Testis (tissue), 2 donors: ENCODE measurements at regions not wholly inside any gene's neighbourhood (a gene's known extent, or its start where the extent isn't known, plus 50 kb on each side); places are given as distances from the start of the nearest gene placed in this dataset.

Experiments used
- DNase-seq: peaks from one replicate; pipeline ENCODE4 v3.0.0-alpha.2; 2019
- H3K27ac ChIP-seq, 2 donors: fragments of 200-600 bp; sonication (generic); one replicate each; pipeline ENCODE4 v1.5.1; 2019
- H3K27me3 ChIP-seq: fragments of 200-600 bp; sonication (generic); one replicate; pipeline ENCODE4 v1.5.1; 2019
- H3K36me3 ChIP-seq: fragments of 200-600 bp; sonication (generic); one replicate; pipeline ENCODE4 v1.5.1; 2017; ENCODE audit warnings: low read depth; ENCODE audit errors: missing control alignments
- H3K4me1 ChIP-seq: fragments of 200-600 bp; sonication (generic); one replicate; pipeline ENCODE4 v1.5.1; 2019
- H3K4me3 ChIP-seq, 2 donors: fragments of 200-600 bp; sonication (generic); one replicate each; pipeline ENCODE4 v1.5.1; 2017 to 2019
- H3K9me3 ChIP-seq: fragments of 200-600 bp; sonication (generic); one replicate; pipeline ENCODE4 v1.5.1; 2017
- CTCF ChIP-seq, 3 experiments: fragments of 450-650 bp in 2 of 3; fragments of 200-600 bp in 1 of 3; sonication (generic) in 1 of 3; IDR thresholded peaks; one replicate each; pipeline ENCODE4 v1.5.1; 2016 to 2019; ENCODE audit warnings: antibody characterized with exemption in 3 of 3, mild to moderate bottlenecking in 2 of 3, moderate library complexity in 1 of 3
- POLR2A ChIP-seq: fragments of 450-650 bp; IDR thresholded peaks from one replicate; pipeline ENCODE4 v1.6.1; 2017; ENCODE audit warnings: antibody characterized with exemption, mild to moderate bottlenecking, moderate library complexity
- WGBS, 2 donors: methylation state at CpG; one replicate each; pipeline ENCODE4 v1.1.5; 2018; 5-methylcytosine and 5-hydroxymethylcytosine counted together
- intact Hi-C: fragments of 100-400 bp; cut with DNase I; formaldehyde crosslinking; loops from one replicate; pipeline ENCODE4 v1.15.1; 2023; ENCODE audit warnings: low total_unique reads

DNA sequence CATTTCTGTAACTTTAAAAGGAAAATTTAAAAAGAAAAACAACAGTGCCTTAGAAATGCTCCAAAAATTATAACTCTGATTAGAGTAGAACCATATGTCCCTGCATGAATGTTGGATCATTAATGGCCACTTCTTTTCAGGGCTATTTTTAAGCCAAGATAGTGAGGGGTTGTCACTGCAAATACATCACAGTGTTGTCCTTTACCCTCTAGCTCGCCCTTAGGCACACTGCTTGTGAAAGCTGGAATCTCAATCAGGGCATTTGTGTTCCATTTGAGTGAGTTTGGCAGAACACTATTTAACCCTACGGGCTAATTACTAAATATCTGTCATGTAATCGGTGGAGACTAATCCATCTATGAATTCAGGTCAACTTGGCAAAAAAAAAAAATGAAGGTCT is 212.2 kb downstream of the NHLRC3 start:
- no peaks in the 10 kb centered on the region for H3K36me3 ChIP-seq
- H3K27ac ChIP-seq = no peak overlapping the region
- DNase-seq = no peak
- TF ChIP-seq CTCF (IDR thresholded peaks at IDR 0.05) = no peak
- no peak for TF ChIP-seq POLR2A
- intact Hi-C loops = loop anchor here (10.0 kb wide), 1 partner anchor 106 kb away; no protein-coding TSS in a partner anchor
- no peaks in the 10 kb centered on the region for H3K27me3 ChIP-seq
- H3K4me3 ChIP-seq = no peak overlapping the region
- H3K9me3 ChIP-seq = no peaks in the 10 kb centered on the region
- no peaks in the 10 kb centered on the region for H3K4me1 ChIP-seq
- whole genome bisulfite sequencing, 2 donors = 51 to 55% methylated on average over 3 of the region's 3 CpGs

- intact Hi-C loops = loop anchor here (10.0 kb wide), 1 partner anchor 107 kb away; no protein-coding TSS in a partner anchor
- no peak for DNase-seq
- Histone ChIP-seq H3K4me1 (no peaks in the 10 kb centered on the region), H3K9me3 (no peaks in the 10 kb centered on the region), H3K36me3 (no peaks in the 10 kb centered on the region), H3K27ac (no peak overlapping the region), H3K27me3 (no peaks in the 10 kb centered on the region), H3K4me3 (no peak overlapping the region)
- no peak for TF ChIP-seq POLR2A
- TF ChIP-seq CTCF (IDR thresholded peaks at IDR 0.05) = no peak
- WGBS, 2 donors = 75 to 78% methylated on average over 8 of the region's 8 CpGs
Measured at GRCh38 chr13:39251340-39251739, 213.1 kb downstream of the NHLRC3 start.

GRCh38 chr13:39253774-39254173 is 215.5 kb downstream of the NHLRC3 start:
- no peaks in the 10 kb centered on the region for H3K9me3 ChIP-seq
- no peaks in the 10 kb centered on the region for H3K4me1 ChIP-seq
- H3K27ac ChIP-seq = no peak overlapping the region
- no peak overlapping the region for H3K4me3 ChIP-seq
- H3K36me3 ChIP-seq = no peaks in the 10 kb centered on the region
- intact Hi-C loops = loop anchor here (10.0 kb wide), 1 partner anchor 109 kb away; no protein-coding TSS in a partner anchor
- TF ChIP-seq POLR2A = no peak
- TF ChIP-seq CTCF (IDR thresholded peaks at IDR 0.05) = no peak
- 60 to 74% methylated on average over 3 of the region's 3 CpGs for whole genome bisulfite sequencing, 2 donors
- DNase-seq = no peak
- H3K27me3 ChIP-seq = no peaks in the 10 kb centered on the region

- H3K36me3 ChIP-seq = no peaks in the 10 kb centered on the region
- no peak overlapping the region for H3K4me3 ChIP-seq
- no peaks in the 10 kb centered on the region for H3K9me3 ChIP-seq
- DNase-seq = no peak
- TF ChIP-seq POLR2A (no peak), CTCF (IDR thresholded peaks at IDR 0.05) (no peak)
- no peaks in the 10 kb centered on the region for H3K4me1 ChIP-seq
- H3K27me3 ChIP-seq = no peaks in the 10 kb centered on the region
- WGBS, 2 donors = 58 to 68% methylated on average over 5 of the region's 5 CpGs
- intact Hi-C loops = loop anchor here (10.0 kb wide), 1 partner anchor 110 kb away; no protein-coding TSS in a partner anchor
- H3K27ac ChIP-seq = no peak overlapping the region
Measured at GRCh38 chr13:39254601-39255000, 216.3 kb downstream of the NHLRC3 start.

DNA sequence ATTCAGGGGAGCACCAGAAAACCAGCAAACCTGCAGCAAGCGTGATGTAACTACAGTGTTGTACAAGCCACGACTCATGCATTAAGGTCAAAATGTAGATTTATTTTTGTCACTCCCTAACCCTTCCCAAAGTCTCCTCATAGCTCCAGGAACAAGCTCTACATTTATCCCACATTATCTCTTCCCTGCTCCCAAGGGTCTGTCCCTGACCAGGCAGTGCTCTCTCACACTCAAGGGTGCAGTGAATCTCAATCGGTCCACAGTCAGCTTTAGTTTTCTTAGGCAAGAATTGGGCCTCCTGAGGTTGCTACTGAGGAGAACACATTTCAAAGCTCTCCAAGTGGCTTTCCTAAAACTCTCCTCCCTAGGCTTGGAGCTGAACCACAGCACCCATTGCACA is 219.4 kb downstream of the NHLRC3 start:
- 54 to 55% methylated on average over 3 of the region's 3 CpGs for WGBS, 2 donors
- no peaks in the 10 kb centered on the region for H3K36me3 ChIP-seq
- H3K4me1 ChIP-seq = no peaks in the 10 kb centered on the region
- intact Hi-C loops = loop anchor here (10.0 kb wide), 1 partner anchor 113 kb away; no protein-coding TSS in a partner anchor
- H3K27ac ChIP-seq = no peak overlapping the region
- no peak for DNase-seq
- H3K9me3 ChIP-seq = no peaks in the 10 kb centered on the region
- no peak for TF ChIP-seq POLR2A
- no peak for TF ChIP-seq CTCF (IDR thresholded peaks at IDR 0.05)
- H3K4me3 ChIP-seq = no peak overlapping the region
- no peaks in the 10 kb centered on the region for H3K27me3 ChIP-seq
